ENCODE measurements at regions not wholly inside any gene's neighbourhood (a gene's known extent, or its start where the extent isn't known, plus 50 kb on each side); places are given as distances from the start of the nearest gene placed in this dataset.
"Not testable (repeated sequence)": the region's sequence is repeated elsewhere in the genome, so short reads cannot be mapped to it uniquely, and the experiment has no call there.

- TF ChIP-seq CTCF (conservative IDR thresholded peaks at IDR 0.05; ENCODE audit: low read length), result no peak
- no peak for DNase-seq (ENCODE audit: low read depth)
- no peak overlapping the region for H3K4me3 ChIP-seq (ENCODE audit: low read length)
Observed at GRCh38 chr13:44837250-44837649, 152.0 kb downstream of the NUFIP1 start.

GRCh38 chr13:44834404-44834803 is 154.9 kb downstream of the NUFIP1 start:
- TF ChIP-seq CTCF (conservative IDR thresholded peaks at IDR 0.05; ENCODE audit: low read length), result no peak
- H3K4me3 ChIP-seq (ENCODE audit: low read length), result no peak overlapping the region
- DNase-seq (ENCODE audit: low read depth), result no peak

- no peak overlapping the region for H3K4me3 ChIP-seq (ENCODE audit: low read length)
- TF ChIP-seq CTCF (conservative IDR thresholded peaks at IDR 0.05; ENCODE audit: low read length), result no peak
- DNase-seq (ENCODE audit: low read depth), result no peak
Observed at GRCh38 chr13:44833626-44834025, 155.6 kb downstream of the NUFIP1 start.

DNA sequence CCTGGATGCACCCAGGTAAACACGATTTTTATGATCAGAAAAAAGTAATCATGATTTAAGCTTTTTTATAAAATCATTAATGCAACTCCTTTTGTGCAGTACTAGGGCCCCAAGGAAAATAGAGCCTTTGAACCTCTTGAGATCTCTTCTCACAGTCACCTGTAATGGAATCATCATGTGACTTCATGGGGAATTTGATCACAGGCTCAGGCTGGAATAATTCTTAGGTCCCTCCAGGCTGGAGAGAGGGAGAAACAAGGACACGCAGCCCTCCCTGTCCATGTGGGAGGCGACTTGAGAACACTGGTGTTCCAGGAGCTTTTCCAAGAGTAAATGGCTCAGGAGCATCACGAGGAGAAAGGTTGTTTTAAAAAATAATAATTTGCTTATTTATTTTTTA is 156.1 kb downstream of the NUFIP1 start:
- no peak for TF ChIP-seq CTCF (conservative IDR thresholded peaks at IDR 0.05; ENCODE audit: low read length)
- H3K4me3 ChIP-seq (ENCODE audit: low read length), result no peak overlapping the region
- DNase-seq (ENCODE audit: low read depth), result no peak

GRCh38 chr13:44826591-44827350 is 162.5 kb downstream of the NUFIP1 start:
- DNase-seq (ENCODE audit: low read depth), result no peak
- TF ChIP-seq CTCF (conservative IDR thresholded peaks at IDR 0.05; ENCODE audit: low read length), result no peak

DNA sequence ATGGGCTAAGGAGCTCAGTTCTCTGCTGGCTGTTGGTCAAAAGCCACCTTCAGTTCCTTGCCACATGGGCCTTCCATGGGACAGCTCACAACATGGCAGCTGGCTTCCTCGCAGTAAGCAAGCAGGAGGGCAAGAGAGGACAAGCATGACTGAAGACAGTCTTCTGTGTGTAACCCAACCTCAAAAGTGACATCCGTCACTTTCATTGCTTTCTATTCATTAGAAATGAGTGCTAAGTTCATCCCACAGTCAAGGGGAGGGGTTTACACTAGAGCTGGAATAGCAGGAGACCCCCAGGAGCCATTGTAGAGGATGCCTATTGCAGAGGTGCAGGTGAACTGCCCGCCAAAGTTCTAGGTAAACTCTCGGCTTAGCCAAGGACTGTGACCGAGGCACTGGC is 163.3 kb downstream of the NUFIP1 start:
- H3K4me3 ChIP-seq (ENCODE audit: low read length), result no peak overlapping the region
- no peak for TF ChIP-seq CTCF (conservative IDR thresholded peaks at IDR 0.05; ENCODE audit: low read length)
- DNase-seq (ENCODE audit: low read depth), result no peak

More at GRCh38 chr13:44826591-44827350, 162.5 kb downstream of the NUFIP1 start:
- H3K4me3 ChIP-seq (ENCODE audit: low read length), result no peak overlapping the region

- DNase-seq (ENCODE audit: low read depth); H3K4me3 ChIP-seq (ENCODE audit: low read length): not testable (repeated sequence)
Observed at GRCh38 chr13:44823555-44823954, 165.7 kb downstream of the NUFIP1 start.

Data from AG10803 (cell line).